ENCODE measurements at regions not wholly inside any gene's neighbourhood (a gene's known extent, or its start where the extent isn't known, plus 50 kb on each side); places are given as distances from the start of the nearest gene placed in this dataset.

DNA sequence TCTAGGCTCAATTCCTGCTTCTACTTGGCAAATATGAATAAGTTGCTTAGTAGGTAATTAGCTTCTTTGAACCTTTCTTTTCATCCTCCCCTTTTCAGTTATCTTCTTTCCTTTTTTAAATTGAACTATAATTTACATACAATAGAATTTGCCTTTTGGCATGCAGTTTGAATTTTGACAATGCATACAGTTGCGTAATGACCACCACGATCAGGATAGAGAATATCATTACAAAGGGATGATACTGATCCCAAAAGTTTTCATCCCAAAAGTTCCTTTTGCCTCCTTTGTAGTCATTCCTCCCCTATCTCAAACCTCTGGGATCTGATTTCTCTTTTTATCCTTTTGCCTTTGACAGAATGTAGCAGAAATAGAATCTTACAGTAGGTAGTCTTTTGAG is 164.4 kb downstream of the NOC3L start:
- no peaks in the 10 kb centered on the region for H3K9me3 ChIP-seq (replicated peaks; ENCODE audit: insufficient read depth, low read length)
- no peak overlapping the region for H2AFZ ChIP-seq (ENCODE audit: low read length)
- no peak for DNase-seq
- H3K27ac ChIP-seq (ENCODE audit: low read length) = no peak overlapping the region
- TF ChIP-seq, protein P1, sequence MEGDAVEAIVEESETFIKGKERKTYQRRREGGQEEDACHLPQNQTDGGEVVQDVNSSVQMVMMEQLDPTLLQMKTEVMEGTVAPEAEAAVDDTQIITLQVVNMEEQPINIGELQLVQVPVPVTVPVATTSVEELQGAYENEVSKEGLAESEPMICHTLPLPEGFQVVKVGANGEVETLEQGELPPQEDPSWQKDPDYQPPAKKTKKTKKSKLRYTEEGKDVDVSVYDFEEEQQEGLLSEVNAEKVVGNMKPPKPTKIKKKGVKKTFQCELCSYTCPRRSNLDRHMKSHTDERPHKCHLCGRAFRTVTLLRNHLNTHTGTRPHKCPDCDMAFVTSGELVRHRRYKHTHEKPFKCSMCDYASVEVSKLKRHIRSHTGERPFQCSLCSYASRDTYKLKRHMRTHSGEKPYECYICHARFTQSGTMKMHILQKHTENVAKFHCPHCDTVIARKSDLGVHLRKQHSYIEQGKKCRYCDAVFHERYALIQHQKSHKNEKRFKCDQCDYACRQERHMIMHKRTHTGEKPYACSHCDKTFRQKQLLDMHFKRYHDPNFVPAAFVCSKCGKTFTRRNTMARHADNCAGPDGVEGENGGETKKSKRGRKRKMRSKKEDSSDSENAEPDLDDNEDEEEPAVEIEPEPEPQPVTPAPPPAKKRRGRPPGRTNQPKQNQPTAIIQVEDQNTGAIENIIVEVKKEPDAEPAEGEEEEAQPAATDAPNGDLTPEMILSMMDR (IDR thresholded peaks at IDR 0.05; ENCODE audit: low read length) = no peak
- TF ChIP-seq EZH2 (optimal IDR thresholded peaks at IDR 0.05; ENCODE audit: low read depth, low read length) (no peak), EZH2phosphoT487 (IDR thresholded peaks at IDR 0.05; ENCODE audit: low read length) (no peak)
- H3K4me1 ChIP-seq (ENCODE audit: low read length) = no peaks in the 10 kb centered on the region
- H3K79me2 ChIP-seq (ENCODE audit: low read length) = no peaks in the 10 kb centered on the region
- H4K20me1 ChIP-seq (ENCODE audit: insufficient read depth, low read length) = no peaks in the 10 kb centered on the region
- H3K36me3 ChIP-seq (replicated peaks; ENCODE audit: insufficient read depth, low read length) = no peaks in the 10 kb centered on the region
- no peak overlapping the region for H3K4me2 ChIP-seq (ENCODE audit: low read depth, low read length)
- no peak overlapping the region for H3K4me3 ChIP-seq (ENCODE audit: low read length)
- H3K9ac ChIP-seq (ENCODE audit: low read length) = no peak overlapping the region
- no peaks in the 10 kb centered on the region for H3K9me2 ChIP-seq (replicated peaks; ENCODE audit: insufficient read depth, low read length)
- no peaks in the 10 kb centered on the region for H3F3A ChIP-seq (ENCODE audit: insufficient read depth, low read length)
- no peaks in the 10 kb centered on the region for H3K27me3 ChIP-seq (replicated peaks; ENCODE audit: insufficient read depth, low read length)

DNA sequence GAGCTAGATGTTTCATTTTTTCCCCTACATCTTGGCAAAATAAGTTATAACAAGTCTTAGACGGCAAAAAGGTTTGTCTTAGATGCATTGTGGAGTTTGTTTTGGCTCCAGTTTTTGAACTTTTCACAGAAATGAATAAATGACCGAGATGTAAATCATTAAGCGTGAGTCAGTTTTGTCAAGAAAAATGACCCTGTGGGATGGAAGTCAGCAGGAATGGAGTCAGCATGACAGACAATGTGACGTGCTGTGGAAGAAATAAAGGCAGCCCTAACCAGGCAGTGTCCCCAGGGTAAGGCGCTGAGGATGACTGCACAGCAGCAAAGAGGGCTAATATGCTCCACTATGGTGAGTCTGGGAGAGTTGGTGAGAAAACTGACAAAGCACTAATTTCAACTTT is 163.2 kb downstream of the NOC3L start:
- TF ChIP-seq EZH2 (optimal IDR thresholded peaks at IDR 0.05; ENCODE audit: low read depth, low read length) (no peak), EZH2phosphoT487 (IDR thresholded peaks at IDR 0.05; ENCODE audit: low read length) (no peak)
- TF ChIP-seq, protein P1 (IDR thresholded peaks at IDR 0.05; ENCODE audit: low read length) = no peak
- DNase-seq = no peak
- H3K9me2 ChIP-seq (replicated peaks; ENCODE audit: insufficient read depth, low read length) = no peaks in the 10 kb centered on the region
- H3K36me3 ChIP-seq (replicated peaks; ENCODE audit: insufficient read depth, low read length) = no peaks in the 10 kb centered on the region
- H2AFZ ChIP-seq (ENCODE audit: low read length) = no peak overlapping the region
- H3K79me2 ChIP-seq (ENCODE audit: low read length) = no peaks in the 10 kb centered on the region
- no peaks in the 10 kb centered on the region for H3K9me3 ChIP-seq (replicated peaks; ENCODE audit: insufficient read depth, low read length)
- no peaks in the 10 kb centered on the region for H4K20me1 ChIP-seq (ENCODE audit: insufficient read depth, low read length)
- H3K27ac ChIP-seq (ENCODE audit: low read length) = no peak overlapping the region
- no peaks in the 10 kb centered on the region for H3F3A ChIP-seq (ENCODE audit: insufficient read depth, low read length)
- no peak overlapping the region for H3K9ac ChIP-seq (ENCODE audit: low read length)
- no peak overlapping the region for H3K4me3 ChIP-seq (ENCODE audit: low read length)
- no peak overlapping the region for H3K4me2 ChIP-seq (ENCODE audit: low read depth, low read length)
- no peaks in the 10 kb centered on the region for H3K4me1 ChIP-seq (ENCODE audit: low read length)
- H3K27me3 ChIP-seq (replicated peaks; ENCODE audit: insufficient read depth, low read length) = no peaks in the 10 kb centered on the region

DNA sequence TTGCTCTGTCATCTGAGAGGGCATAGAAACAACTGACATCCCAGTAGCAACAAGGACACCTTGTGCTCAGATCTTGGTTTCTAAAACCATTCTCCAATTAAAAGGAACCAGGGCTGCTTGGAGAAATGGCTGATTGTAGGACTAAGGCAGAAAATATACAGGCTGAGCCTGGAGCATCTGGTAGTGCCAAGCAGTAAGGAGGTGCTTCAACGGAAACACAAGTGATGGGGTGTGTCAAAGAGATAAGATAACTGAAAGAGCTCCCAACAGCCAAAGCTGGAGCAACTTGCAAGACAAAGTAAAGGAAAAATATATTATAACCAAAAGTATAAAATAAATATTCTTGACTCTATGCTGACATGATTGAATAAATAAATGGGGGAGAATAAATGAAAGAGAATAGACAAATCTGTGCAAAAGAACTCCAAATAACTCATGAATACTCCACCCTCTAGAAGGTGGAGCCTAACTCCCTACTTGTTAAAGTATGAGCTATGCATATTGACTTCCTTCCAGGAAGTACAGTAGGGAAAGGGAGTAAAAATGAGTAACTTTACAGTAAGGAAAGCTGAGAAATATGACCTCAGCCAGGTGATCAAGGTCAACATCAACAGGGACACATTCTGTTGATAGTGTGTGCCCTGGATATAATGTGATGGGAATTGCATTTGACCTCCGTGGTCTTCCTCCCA is 162.4 kb downstream of the NOC3L start:
- no peak for TF ChIP-seq EZH2 (optimal IDR thresholded peaks at IDR 0.05; ENCODE audit: low read depth, low read length)
- no peak for TF ChIP-seq EZH2phosphoT487 (IDR thresholded peaks at IDR 0.05; ENCODE audit: low read length)
- TF ChIP-seq, protein P1 (IDR thresholded peaks at IDR 0.05; ENCODE audit: low read length) = no peak
- no peaks in the 10 kb centered on the region for H4K20me1 ChIP-seq (ENCODE audit: insufficient read depth, low read length)
- H3K27ac ChIP-seq (ENCODE audit: low read length) = no peak overlapping the region
- no peak overlapping the region for H3K4me3 ChIP-seq (ENCODE audit: low read length)
- no peak overlapping the region for H3K4me2 ChIP-seq (ENCODE audit: low read depth, low read length)
- no peaks in the 10 kb centered on the region for H3K27me3 ChIP-seq (replicated peaks; ENCODE audit: insufficient read depth, low read length)
- no peaks in the 10 kb centered on the region for H3K79me2 ChIP-seq (ENCODE audit: low read length)
- no peak overlapping the region for H3K9ac ChIP-seq (ENCODE audit: low read length)
- no peaks in the 10 kb centered on the region for H3K4me1 ChIP-seq (ENCODE audit: low read length)
- H3F3A ChIP-seq (ENCODE audit: insufficient read depth, low read length) = no peaks in the 10 kb centered on the region
- H2AFZ ChIP-seq (ENCODE audit: low read length) = no peak overlapping the region
- H3K9me3 ChIP-seq (replicated peaks; ENCODE audit: insufficient read depth, low read length) = no peaks in the 10 kb centered on the region
- no peaks in the 10 kb centered on the region for H3K36me3 ChIP-seq (replicated peaks; ENCODE audit: insufficient read depth, low read length)
- no peaks in the 10 kb centered on the region for H3K9me2 ChIP-seq (replicated peaks; ENCODE audit: insufficient read depth, low read length)
- no peak for DNase-seq
